Stimulated activated CD4-positive, alpha-beta T cell treated with anti-CD3 and anti-CD28 coated beads, Interleukin-1b, Interleukin-23, amount 100 ng/mL, for 1 hour (primary cell): ENCODE measurements at regions not wholly inside any gene's neighbourhood (a gene's known extent, or its start where the extent isn't known, plus 50 kb on each side); places are given as distances from the start of the nearest gene placed in this dataset.

Source experiments
- DNase-seq, 2 donors: peaks; one replicate each; pipeline ENCODE4 v3.0.0-alpha.2; 2020; ENCODE audit warnings: low read depth in 2 of 2

DNA sequence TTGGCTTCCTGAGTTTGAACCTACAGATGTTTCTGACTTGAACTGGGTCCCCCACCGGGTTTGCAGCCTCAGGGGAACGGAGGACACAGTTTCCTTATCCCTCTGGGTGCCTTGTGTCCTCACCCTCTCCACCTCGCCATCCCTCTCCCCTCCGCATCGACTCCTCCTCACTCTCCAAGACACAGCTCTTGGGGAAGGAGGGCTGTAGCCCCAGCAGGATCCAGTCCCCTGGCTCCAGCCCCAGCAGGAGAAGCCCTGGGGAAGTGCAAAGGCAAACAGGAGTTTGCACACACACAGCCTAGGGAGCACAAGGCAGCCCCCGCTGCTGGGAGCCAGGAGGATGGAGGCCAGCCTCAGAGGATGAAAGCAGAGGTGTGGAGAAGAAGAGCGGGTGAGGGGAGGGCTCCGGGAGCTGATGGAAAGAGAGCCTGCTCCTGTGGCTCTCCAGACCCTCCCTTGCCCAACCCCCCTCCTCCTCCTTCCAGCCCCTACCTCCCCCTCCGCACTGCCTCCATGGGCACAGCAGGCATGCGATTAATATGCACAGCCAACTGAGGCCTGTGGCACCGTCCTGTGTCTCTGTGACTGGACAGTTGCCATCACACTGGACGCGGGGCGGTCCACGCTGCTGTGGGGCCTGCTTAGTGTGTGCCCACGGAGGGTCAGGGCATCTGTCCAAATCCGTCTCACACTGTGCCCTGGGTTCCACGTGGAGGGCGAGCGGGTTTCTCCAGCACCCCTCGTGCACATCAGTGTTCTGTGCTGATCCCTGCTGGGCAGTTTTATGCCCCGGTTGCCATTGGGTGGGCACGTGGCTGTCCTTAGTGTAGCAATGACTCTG, 193.7 kb upstream of the DIO3 start:
- no peak for DNase-seq

- DNase-seq, result no peak
Observed at GRCh38 chr14:101368629-101369028, 192.7 kb upstream of the DIO3 start.

GRCh38 chr14:101369194-101369915, 191.9 kb upstream of the DIO3 start:
- no peak for DNase-seq

DNA sequence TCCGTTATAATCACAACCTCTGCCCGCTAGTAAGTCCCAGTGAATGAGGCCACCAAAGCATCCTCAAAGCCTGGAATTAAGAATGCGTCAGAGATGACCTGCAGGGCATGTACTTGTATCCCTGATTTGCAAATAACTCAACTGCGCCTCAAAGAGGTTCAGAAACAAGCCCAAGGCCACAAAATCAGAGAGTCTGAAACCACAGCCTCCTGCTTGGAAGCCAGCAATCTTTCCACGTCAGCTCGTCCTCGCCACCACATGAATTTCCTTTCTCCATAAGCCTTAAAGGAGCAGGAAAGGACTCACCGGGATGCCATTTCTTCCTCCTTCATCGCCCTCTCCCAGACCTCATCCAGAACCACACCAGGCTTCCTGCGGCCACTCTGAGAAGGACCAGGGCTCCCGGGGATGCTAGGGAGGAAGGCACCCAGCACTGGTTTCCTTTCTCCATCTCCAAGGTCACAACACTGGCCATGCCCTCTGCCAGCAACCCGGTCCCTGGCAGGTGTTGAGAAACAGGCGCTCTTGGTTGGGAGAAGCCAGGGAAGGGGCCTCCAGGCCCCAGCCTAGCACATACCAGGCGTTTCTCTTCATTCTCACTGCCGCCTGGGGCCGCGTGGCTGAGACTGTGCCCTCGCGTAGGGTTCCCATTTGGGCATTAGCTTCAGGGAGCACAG, 191.2 kb upstream of the DIO3 start:
- no peak for DNase-seq

DNA sequence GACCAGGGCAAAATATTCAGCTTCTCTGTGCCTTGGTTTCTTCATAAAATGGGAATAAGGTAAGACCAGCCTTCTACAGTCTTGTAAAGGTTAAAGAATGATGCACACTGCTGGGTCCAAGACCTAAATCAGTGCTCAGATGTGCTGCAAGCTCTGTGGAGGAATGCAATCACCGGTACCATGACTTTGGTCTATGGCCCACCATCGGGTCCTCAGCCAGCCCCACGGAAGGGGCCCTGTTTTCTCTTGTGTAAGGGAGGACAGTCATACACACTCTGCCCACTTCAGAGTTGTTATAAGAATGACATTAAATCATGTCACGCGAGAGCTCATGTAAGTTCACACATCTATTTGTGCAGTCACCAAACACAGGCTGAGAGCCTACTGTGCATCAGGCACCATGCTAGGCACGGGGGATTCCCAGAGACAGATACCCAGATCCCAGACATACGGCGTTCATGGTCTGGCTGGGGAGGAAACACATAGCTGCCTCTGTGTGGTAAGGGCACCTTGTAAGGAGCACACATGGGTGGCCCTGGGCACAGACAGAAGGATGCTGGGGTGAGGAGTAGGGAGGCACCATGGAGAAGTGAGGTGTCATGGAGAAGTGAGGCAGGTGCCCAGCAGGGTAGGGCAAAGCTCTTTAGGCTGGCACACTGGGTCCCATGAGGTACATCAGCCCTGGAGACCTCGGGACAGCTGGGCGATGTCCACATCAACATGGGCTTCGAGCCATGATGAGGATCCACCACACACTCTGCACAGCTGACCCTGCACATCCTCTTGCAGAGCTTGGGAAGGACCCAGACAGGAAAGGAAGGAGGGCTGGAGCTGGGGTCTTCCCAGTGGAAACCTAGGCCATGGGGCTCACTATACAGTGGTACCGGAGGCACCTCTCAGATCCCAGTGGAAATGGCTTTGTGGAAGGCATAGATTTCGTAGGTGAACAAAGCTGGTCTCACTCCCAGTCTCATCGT, 190.4 kb upstream of the DIO3 start:
- no peak for DNase-seq

- no peak for DNase-seq
Observed at GRCh38 chr14:101371799-101372793, 189.2 kb upstream of the DIO3 start.

DNA sequence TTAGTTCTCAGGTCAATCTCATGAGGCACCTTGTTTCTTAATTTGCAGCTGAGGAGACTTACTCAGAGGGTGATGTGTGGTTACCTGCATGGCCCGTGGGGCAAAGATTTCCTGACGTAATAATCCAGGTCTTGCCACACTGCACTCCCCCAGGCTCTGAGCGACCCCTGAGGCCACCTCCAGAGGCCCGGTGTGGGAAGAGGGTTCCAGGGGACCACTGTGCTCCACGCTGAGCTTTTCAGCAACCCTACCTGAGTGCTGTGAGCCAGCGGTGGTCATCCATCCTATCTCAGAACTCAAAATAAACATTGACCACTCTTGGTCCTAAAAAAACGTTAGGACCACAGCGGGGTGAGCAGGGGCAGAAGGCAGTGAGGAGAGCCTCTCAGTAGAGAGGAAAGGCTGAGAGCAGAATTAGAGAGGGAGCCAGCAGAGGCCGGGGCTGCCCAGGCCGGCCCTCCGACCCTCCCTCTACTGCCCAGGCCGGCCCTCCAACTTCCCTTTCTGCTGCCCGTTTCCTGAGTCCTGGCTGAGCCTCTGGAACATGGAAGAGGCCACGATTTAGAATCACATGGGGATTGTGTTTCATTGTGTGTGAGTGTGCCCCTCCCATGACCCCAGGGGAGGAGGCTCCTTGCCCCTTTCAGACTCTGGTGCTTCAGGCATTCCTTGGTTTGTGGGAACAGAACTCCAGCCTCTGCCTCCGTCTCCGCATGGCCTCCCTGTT, 188.2 kb upstream of the DIO3 start:
- DNase-seq, result no peak

DNA sequence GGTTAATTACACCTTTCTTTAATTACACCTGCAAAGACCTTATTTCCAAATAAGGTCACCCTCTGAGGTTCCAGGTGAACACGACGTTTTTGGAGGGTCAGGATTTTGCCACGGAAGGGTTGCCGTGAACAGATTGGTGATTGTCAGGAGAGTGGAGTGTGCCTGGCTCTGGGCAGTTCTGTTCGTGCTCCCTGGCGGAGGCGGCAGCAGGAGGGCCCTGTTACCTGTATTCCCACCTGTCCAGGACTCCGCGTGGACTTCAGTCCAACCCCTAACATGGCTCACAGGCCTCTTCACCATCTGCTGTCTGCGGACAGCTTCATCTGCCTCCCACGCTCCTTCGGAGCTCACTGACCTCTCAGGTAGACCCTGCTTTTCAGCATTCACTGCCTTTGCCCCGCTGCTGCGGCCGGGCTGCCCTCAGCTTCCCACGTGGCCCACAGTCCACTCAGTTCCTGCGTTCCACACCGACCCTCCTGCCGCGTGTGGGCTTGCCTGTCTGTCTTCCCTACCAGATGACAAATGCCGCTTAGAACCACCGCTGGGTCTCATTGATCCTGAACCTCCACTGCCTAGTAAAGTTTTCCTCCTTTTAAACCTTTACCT, 187.5 kb upstream of the DIO3 start:
- no peak for DNase-seq

DNA sequence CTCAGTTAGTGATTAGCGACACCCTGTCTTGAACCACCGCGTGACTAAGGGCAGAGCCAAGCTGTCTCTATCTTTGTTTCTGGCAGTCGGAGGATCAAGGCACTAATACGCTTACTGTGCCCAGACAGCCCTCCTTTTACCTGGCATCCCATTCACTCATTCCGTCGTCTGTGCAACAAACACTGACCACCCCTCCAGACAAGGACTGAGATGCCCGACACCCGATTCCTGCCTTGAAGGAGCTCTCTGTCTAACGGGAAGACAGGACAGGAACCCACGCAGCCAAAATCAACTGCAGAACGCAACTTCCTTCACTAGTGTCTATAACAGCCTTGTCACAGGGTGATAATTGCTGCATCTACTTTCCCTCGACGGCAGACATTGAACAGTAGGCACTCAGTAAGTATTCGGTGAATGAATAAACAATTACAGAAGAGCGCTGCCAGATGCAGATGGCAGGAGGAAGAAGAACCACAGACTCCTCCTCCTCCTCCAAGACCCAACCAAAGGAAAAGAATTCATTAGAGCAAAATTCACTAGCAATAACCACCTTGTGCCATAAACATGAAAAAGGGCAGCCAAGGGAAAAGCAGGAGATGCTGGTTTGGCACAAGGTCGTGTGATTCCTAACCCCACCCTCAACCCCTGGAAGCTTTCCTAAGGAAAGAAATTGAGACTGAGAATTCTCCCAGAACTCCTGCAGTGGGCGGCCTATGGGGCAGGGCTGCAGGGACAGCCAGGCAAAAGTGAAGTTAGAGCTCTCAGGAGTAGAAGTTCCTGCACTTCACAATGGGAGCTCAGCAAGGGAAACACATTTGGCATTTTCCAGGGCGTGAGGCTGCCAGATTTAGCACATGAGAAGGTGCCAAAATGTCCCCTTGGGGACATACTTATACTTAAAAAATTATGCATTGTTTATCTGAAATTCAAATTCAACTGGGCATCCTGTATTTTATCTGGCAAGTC, 186.6 kb upstream of the DIO3 start:
- no peak for DNase-seq

DNA sequence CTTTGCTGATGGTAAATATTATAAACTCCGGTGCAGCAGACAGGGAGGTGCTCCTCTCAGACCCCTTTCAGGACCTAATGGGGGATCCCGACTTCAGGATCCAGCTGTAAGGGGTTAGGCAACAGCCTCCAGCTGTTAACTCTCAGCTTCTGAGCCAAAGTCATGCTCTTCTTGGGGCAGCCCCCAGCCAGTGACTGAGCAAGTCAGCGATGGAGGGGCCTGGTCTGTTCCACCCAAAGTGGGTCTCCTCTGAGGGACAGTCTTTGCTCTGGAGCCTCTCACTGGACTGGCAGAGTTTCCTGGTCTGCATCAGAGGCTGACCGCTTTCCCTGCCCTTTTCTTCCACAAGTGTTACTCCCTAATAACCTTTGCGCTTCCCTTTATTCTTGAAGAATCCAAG, 184.2 kb upstream of the DIO3 start:
- DNase-seq, result no peak

- DNase-seq, result no peak
Observed at GRCh38 chr14:101379842-101380241, 181.5 kb upstream of the DIO3 start.

DNA sequence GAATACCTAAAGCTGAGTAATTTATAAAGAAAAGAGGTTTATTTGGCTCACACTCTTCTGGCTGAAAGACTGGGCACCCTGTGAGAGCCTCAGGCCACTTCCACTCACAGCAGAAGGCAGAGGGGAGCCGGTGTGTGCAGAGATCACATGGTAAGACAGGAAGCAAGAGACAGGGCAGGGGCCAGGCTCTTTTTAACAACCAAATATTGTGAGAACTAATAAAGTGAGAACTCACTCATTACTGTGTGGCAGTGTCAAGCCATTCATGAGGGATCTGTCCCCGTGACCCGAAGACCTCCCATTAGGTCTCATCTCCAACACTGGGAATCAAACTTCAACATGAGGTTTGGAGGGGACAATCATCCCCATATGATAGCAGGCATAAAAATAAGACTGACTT, 180.8 kb upstream of the DIO3 start:
- DNase-seq, result no peak

GRCh38 chr14:101380940-101381339, 180.4 kb upstream of the DIO3 start:
- no peak for DNase-seq

DNA sequence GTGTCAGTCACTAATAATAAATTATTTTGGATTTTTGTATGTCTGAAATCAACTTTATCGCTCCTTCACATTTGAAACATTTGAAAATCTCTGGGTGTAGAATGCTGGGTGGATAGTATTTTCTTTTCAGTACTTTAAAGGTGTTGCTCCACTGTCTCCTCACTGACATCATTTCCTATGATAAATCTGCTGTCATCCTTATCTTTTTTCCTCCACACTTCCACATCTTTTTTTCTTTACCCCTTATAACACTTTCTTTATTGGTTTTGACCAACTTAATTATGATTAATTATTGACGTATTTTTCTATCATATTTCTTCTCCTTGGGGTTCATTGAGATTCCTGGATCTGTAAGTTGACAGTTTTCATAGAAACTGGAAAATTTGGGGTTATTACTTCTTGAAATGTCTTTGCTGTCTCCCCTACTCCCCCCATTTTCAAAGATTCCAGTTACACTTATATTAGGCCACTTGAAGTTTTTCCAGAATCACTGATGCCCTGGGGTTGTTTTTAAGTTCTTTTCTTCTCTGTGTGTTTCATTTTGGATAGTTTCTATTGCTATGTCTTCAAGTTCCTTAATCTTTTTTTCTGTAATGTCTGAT, 177.5 kb upstream of the DIO3 start:
- no peak for DNase-seq

GRCh38 chr14:101394374-101394773, 166.9 kb upstream of the DIO3 start:
- DNase-seq, result no peak

DNA sequence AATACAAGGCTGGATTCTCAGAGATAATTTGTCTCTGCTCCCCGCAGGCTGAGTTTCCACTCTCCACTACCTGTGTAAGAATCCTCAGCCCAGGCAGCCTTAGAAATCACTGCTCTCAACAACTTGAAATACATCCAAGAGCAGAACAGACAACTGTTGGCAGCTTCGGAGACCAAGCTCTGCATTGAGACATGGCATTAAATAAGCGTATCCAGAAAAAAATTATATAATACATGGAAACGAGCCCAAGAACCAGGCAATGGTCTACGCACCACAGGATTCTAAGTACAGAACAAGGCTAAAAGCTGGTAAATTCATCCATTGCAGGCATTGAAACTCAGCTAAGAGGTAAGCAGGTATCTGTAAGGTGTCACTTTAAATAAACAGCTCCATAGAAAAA, 165.5 kb upstream of the DIO3 start:
- DNase-seq, result no peak

- no peak for DNase-seq
Observed at GRCh38 chr14:101397206-101397605, 164.1 kb upstream of the DIO3 start.

DNA sequence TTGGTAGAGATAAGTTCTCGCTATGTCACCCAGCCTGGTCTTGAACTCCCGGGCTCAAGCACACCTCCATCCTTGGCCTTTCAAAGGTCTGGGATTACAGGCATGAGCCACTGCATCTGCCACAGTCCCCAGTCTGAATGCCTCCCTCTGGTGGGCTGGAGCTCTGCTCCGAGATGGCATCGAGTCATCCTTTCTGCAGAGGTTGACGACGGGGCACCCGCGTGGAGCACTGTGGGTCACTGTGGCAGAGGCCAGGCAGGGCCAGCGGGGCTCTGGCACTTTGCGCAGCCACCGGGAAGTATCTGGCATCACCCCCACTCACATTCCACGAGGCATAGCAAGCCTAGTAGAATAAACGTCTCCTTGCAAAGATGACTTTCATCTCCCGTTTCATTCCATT, 163.3 kb upstream of the DIO3 start:
- DNase-seq, result no peak
